HCT116 (cell line): ENCODE measurements at regions not wholly inside any gene's neighbourhood (a gene's known extent, or its start where the extent isn't known, plus 50 kb on each side); places are given as distances from the start of the nearest gene placed in this dataset.
"Not testable (repeated sequence)": the region's sequence is repeated elsewhere in the genome, so short reads cannot be mapped to it uniquely, and the experiment has no call there.

ENCODE experiments used
- ATAC-seq: fragments of 200-7000 bp; cut with Tn5 transposase; 2 replicates; pipeline ENCODE4 v1.9.1; 2020; ENCODE audit warnings: mild to moderate bottlenecking, moderate library complexity
- BruUV-seq: library from RNA; stranded (reverse); fragments of 400-500 nt; replicated peaks from 2 replicates; lab custom pipeline; 2021; lab: Mats Ljungman, UMichigan
- CTCF ChIA-PET: fragments of 300-600 bp; sonication (Branson Sonifier 250); formaldehyde crosslinking; loops from one replicate; lab custom pipeline; 2021; ENCODE audit warnings: antibody characterized with exemption; lab: Charles Lee
- POLR2A ChIA-PET: fragments of 300-600, 350-600 bp; sonication (Branson Sonifier 250); formaldehyde crosslinking; loops from one replicate; lab custom pipeline; 2021; ENCODE audit warnings: antibody characterized with exemption; lab: Charles Lee
- RAD21 ChIA-PET, 2 experiments: fragments of 300-600 bp; sonication (Branson Sonifier 250); formaldehyde crosslinking; loops; one replicate each; lab custom pipeline; 2023; ENCODE audit warnings: low total read pairs in 2 of 2; ENCODE audit not compliant: uncharacterized antibody in 2 of 2, unreplicated experiment in 2 of 2, low non-redundant PET in 1 of 2; lab: Charles Lee
- DNase-seq: peaks from one replicate; pipeline ENCODE4 v3.0.0-alpha.2; 2010; ENCODE audit warnings: low read depth, low spot score
- H2AFZ ChIP-seq: fragments of 200-600 bp; shearing (Covaris generic), sonication (generic); 2 replicates; pipeline ENCODE4 v1.6.1; 2017; ENCODE audit warnings: low read depth, mixed run types, mixed read lengths, antibody characterized with exemption, low read length; ENCODE audit not compliant: poor library complexity, severe bottlenecking
- H3K27ac ChIP-seq: 2 replicates; pipeline ENCODE4 v1.5.1; 2012; ENCODE audit warnings: low read depth, low read length
- H3K27me3 ChIP-seq: fragments of 200-600 bp; sonication (generic); 2 replicates; pipeline ENCODE4 v1.6.1; 2016; ENCODE audit warnings: mixed run types, low read length, mixed read lengths; ENCODE audit not compliant: insufficient read depth
- H3K36me3 ChIP-seq, 2 experiments: fragments of 200-500 bp in 1 of 2; fragments of 200-600 bp in 1 of 2; sonication (Bioruptor generic) in 1 of 2; sonication (generic) in 1 of 2; 2 replicates each; pipeline versions ENCODE4 v1.5.1 to v1.6.1; 2014 to 2016; ENCODE audit warnings: low read length in 2 of 2, inconsistent platforms in 1 of 2, mixed read lengths in 1 of 2, mixed run types in 1 of 2; ENCODE audit not compliant: insufficient read depth in 2 of 2, control insufficient read depth in 1 of 2
- H3K4me1 ChIP-seq, 2 experiments: fragments of 200-600 bp in 1 of 2; sonication (generic) in 1 of 2; 2 replicates each; pipeline versions ENCODE4 v1.5.1 to v1.6.1; 2012 to 2017; ENCODE audit warnings: low read length in 2 of 2, inconsistent platforms in 1 of 2, mild to moderate bottlenecking in 1 of 2, mixed read lengths in 1 of 2, mixed run types in 1 of 2, moderate library complexity in 1 of 2; ENCODE audit not compliant: insufficient read depth in 2 of 2, control insufficient read depth in 1 of 2
- H3K4me2 ChIP-seq: fragments of 200-600 bp; sonication (generic); 2 replicates; pipeline ENCODE4 v1.6.1; 2017; ENCODE audit warnings: mixed run types, low read length, mixed read lengths
- H3K4me3 ChIP-seq, 2 experiments: fragments of 200-600 bp in 1 of 2; sonication (generic) in 1 of 2; replicated peaks in 1 of 2; 2 replicates each; pipeline ENCODE4 v1.5.1; 2011 to 2016; ENCODE audit warnings: low read length in 2 of 2, control low read depth in 1 of 2, low read depth in 1 of 2, mild to moderate bottlenecking in 1 of 2, mixed read lengths in 1 of 2, mixed run types in 1 of 2
- H3K79me2 ChIP-seq: fragments of 200-600 bp; sonication (generic); 2 replicates; pipeline ENCODE4 v1.6.1; 2017; ENCODE audit warnings: mild to moderate bottlenecking, mixed run types, low read length, moderate library complexity, mixed read lengths; ENCODE audit not compliant: insufficient read depth
- H3K9ac ChIP-seq: fragments of 200-600 bp; sonication (generic); 2 replicates; pipeline ENCODE4 v1.6.1; 2016; ENCODE audit warnings: low read length, mixed read lengths
- H3K9me2 ChIP-seq: fragments of 200-600 bp; sonication (generic), shearing (Covaris generic); 2 replicates; pipeline ENCODE4 v1.6.1; 2017; ENCODE audit warnings: mixed run types, mild to moderate bottlenecking, moderate library complexity; ENCODE audit not compliant: insufficient read depth
- H3K9me3 ChIP-seq, 2 experiments: fragments of 200-500 bp in 1 of 2; fragments of 200-600 bp in 1 of 2; sonication (Bioruptor generic) in 1 of 2; sonication (generic) in 1 of 2; 2 replicates each; pipeline ENCODE4 v1.6.1; 2014 to 2017; ENCODE audit warnings: low read length in 2 of 2, mixed read lengths in 2 of 2, inconsistent platforms in 1 of 2, low read depth in 1 of 2, mild to moderate bottlenecking in 1 of 2, mixed run types in 1 of 2, moderate library complexity in 1 of 2; ENCODE audit not compliant: control insufficient read depth in 1 of 2, insufficient read depth in 1 of 2
- H4K20me1 ChIP-seq: fragments of 200-600 bp; sonication (generic), shearing (Covaris generic); 2 replicates; pipeline ENCODE4 v1.6.1; 2017; ENCODE audit warnings: mixed run types, mild to moderate bottlenecking, moderate library complexity; ENCODE audit not compliant: insufficient read depth
- CTCF ChIP-seq, 3 experiments: fragments of 200-600 bp in 1 of 3; sonication (generic) in 1 of 3; IDR thresholded peaks in 2 of 3; conservative IDR thresholded peaks in 1 of 3; 2 replicates each; pipeline ENCODE4 v1.5.1; 2012 to 2017; ENCODE audit warnings: low read depth in 2 of 3, low read length in 2 of 3, antibody characterized with exemption in 1 of 3, borderline replicate concordance in 1 of 3, control low read depth in 1 of 3, mild to moderate bottlenecking in 1 of 3, mixed read lengths in 1 of 3, mixed run types in 1 of 3, moderate library complexity in 1 of 3; ENCODE audit not compliant: insufficient read depth in 1 of 3
- intact Hi-C: fragments of 100-400 bp; cut with micrococcal nuclease; formaldehyde crosslinking; loops from 2 replicates; pipeline ENCODE4 v1.10.0; 2022

- BruUV-seq, POLR2A ChIA-PET: not testable (repeated sequence)
Observed at GRCh38 chr1:121019715-121020349, 130.3 kb downstream of the PPIAL4A start.

More at GRCh38 chr1:121019715-121020349, 130.3 kb downstream of the PPIAL4A start:
- H3K79me2 ChIP-seq, H3K36me3 ChIP-seq, H3K4me1 ChIP-seq, H3K9ac ChIP-seq, H3K9me2 ChIP-seq, intact Hi-C loops, H3K27ac ChIP-seq, H4K20me1 ChIP-seq, CTCF ChIA-PET, RAD21 ChIA-PET, H3K9me3 ChIP-seq, H2AFZ ChIP-seq, DNase-seq, H3K4me2 ChIP-seq, H3K27me3 ChIP-seq, H3K4me3 ChIP-seq: not testable (repeated sequence)
- ATAC-seq: peak; percentile 75
- TF ChIP-seq CTCF (IDR thresholded peaks at IDR 0.05 in 2 of 3, conservative IDR thresholded peaks at IDR 0.05 in 1 of 3; ENCODE audit: borderline replicate concordance in 1 of 3, insufficient read depth in 1 of 3, low read depth in 2 of 3, low read length in 2 of 3): peak in 2 of 3 experiments; percentile 27 to 30; a peak in 4 of 6 replicates
